ENCODE measurements at regions not wholly inside any gene's neighbourhood (a gene's known extent, or its start where the extent isn't known, plus 50 kb on each side); places are given as distances from the start of the nearest gene placed in this dataset.

GRCh38 chr3:24566927-24567326, 72.3 kb upstream of the THRB start:
- TF ChIP-seq, protein P1, sequence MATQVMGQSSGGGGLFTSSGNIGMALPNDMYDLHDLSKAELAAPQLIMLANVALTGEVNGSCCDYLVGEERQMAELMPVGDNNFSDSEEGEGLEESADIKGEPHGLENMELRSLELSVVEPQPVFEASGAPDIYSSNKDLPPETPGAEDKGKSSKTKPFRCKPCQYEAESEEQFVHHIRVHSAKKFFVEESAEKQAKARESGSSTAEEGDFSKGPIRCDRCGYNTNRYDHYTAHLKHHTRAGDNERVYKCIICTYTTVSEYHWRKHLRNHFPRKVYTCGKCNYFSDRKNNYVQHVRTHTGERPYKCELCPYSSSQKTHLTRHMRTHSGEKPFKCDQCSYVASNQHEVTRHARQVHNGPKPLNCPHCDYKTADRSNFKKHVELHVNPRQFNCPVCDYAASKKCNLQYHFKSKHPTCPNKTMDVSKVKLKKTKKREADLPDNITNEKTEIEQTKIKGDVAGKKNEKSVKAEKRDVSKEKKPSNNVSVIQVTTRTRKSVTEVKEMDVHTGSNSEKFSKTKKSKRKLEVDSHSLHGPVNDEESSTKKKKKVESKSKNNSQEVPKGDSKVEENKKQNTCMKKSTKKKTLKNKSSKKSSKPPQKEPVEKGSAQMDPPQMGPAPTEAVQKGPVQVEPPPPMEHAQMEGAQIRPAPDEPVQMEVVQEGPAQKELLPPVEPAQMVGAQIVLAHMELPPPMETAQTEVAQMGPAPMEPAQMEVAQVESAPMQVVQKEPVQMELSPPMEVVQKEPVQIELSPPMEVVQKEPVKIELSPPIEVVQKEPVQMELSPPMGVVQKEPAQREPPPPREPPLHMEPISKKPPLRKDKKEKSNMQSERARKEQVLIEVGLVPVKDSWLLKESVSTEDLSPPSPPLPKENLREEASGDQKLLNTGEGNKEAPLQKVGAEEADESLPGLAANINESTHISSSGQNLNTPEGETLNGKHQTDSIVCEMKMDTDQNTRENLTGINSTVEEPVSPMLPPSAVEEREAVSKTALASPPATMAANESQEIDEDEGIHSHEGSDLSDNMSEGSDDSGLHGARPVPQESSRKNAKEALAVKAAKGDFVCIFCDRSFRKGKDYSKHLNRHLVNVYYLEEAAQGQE (IDR thresholded peaks at IDR 0.05; ENCODE audit: insufficient read depth in 1 of 2, low read depth in 2 of 2, low read length in 1 of 2): no peak
- TF ChIP-seq, protein P2, sequence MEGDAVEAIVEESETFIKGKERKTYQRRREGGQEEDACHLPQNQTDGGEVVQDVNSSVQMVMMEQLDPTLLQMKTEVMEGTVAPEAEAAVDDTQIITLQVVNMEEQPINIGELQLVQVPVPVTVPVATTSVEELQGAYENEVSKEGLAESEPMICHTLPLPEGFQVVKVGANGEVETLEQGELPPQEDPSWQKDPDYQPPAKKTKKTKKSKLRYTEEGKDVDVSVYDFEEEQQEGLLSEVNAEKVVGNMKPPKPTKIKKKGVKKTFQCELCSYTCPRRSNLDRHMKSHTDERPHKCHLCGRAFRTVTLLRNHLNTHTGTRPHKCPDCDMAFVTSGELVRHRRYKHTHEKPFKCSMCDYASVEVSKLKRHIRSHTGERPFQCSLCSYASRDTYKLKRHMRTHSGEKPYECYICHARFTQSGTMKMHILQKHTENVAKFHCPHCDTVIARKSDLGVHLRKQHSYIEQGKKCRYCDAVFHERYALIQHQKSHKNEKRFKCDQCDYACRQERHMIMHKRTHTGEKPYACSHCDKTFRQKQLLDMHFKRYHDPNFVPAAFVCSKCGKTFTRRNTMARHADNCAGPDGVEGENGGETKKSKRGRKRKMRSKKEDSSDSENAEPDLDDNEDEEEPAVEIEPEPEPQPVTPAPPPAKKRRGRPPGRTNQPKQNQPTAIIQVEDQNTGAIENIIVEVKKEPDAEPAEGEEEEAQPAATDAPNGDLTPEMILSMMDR (IDR thresholded peaks at IDR 0.05): no peak
